ENCODE measurements at regions not wholly inside any gene's neighbourhood (a gene's known extent, or its start where the extent isn't known, plus 50 kb on each side); places are given as distances from the start of the nearest gene placed in this dataset.
A peak's percentile ranks its signal among the peaks of the same experiment; 100 is the strongest.
"Not testable (repeated sequence)": the region's sequence is repeated elsewhere in the genome, so short reads cannot be mapped to it uniquely, and the experiment has no call there.

DNA sequence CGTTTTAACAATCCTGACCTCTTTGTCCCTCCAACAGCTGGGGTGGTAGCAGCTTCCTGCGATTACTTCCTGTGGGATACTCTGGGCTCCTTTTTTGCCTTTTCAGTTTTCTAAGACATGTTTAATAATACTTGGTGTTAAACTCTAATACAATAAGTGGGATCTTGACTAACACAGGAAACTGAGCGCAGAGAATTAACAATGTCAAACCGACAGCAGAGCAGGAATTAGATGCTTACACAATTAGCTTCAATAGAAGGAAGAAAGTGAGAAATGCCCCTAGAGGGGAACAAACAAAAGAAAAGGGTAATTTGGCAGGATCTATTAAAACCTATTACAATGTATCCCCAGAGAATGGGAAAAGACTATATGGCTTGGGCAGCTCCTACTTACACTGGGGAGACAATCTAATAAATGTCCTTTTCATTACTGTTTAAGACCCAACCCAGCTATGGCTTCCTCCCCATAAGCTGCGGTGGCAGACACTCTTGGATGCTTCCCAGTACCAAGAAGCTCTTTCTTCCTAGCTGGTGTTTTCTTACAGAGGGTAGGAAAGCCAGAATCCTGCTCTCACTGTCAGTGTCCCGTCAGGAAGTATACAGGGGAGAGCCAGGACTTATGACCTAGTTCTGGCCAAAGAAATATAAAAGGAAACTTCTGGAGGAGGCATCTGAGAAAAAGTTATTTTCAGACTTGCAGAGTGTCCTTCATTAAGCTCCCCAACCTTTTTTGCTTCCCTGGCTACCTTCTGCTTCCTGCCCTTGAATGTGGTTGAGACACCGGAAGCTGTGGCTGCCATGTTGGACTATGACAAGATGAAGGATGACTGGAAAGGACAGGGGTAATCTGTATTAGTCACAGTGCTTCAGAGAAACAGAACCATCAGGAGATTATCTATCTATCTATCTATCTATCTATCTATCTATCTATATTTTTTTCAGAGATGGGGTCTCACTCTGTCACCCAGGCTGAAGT, 194.1 kb upstream of the KBTBD8 start:
- no peak for DNase-seq (ENCODE audit: low spot score)

DNA sequence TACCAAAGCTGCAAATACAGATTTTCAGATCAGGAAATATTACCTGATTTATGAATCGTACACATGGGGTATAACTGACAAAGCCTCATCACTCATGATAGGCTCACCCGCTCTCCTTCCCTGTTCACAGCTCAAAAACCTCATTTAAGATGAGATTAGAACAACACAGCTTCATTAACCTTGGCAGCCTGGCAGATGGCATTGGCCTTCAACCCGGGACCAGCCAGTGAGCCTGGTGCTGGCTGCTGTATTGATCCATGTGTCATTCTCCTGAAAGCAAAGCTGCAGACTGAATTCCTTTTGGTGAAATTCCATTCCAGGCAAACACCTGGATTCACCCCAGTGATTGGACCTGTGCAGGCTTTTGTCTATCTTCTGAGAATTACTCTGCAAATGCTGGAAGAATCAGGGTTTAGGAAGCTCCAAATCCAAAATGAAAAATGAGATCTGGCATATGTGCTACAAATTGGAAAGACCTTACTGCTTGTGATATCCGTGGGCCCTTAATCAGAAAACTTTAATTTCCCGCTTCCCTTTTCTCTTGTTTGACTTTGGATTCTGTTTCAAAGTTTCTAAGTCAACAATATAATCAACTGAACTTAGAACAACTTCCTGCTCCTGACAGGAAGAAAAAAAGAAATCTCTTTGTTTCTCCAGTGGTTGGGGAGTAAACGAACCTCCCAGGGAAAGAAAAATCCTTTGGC, 189.1 kb upstream of the KBTBD8 start:
- no peak for DNase-seq (ENCODE audit: low spot score)

DNA sequence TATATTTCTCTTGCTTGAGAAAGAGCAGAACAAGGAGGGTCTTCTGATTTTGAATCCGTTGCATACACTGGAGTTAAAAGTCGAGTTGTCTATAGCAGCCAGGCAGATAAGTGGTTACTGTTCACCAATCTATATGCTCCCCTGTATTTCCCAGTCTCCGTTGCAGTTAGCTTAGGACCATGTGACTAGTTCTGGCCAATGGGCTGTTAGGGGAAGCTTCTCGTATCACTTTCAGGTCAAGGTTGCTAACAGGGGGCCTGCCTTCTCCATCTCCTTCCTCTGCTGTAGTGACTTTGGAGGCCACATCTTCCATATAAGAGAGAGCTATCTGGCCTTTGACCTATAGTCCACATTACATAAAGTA, 188.5 kb upstream of the KBTBD8 start:
- no peak for DNase-seq (ENCODE audit: low spot score)

DNA sequence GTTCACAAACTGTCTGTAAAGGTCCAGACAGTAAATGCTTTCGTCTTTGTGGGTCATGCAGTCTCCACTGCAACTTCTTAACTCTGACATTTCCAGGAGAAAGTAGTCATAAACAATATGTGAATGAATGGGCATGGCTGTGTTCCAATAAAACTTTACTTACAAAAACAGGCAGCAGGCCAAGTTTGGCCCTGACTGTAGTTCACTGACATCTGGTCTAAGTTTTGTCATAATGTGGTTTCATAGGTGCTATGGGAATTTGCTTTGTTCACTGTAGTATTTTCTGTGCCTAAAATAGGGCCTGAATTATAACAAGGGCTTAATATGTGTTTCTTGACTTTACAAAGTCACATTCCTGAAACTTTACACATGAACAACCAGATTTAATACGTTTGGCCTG, 186.0 kb upstream of the KBTBD8 start:
- no peak for DNase-seq (ENCODE audit: low spot score)

DNA sequence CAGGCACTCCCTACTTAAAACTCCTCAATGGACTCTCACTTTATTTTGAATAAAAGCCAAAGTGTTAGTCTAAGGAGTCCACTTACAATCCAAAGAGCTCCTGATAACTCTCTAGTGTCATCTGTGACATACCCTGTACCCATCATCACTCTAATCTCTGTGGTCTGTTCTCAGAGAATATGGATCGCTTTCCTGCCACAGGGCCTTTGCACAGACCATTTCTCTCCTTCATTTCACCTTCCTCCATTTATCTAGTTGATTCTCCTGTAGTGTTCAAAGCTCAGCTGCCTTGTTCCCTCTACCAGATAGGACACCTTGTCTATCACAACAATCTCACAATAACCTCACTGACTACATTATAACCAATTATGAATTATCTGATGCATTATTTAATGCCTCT, 185.4 kb upstream of the KBTBD8 start:
- DNase-seq (ENCODE audit: low spot score), result no peak

DNA sequence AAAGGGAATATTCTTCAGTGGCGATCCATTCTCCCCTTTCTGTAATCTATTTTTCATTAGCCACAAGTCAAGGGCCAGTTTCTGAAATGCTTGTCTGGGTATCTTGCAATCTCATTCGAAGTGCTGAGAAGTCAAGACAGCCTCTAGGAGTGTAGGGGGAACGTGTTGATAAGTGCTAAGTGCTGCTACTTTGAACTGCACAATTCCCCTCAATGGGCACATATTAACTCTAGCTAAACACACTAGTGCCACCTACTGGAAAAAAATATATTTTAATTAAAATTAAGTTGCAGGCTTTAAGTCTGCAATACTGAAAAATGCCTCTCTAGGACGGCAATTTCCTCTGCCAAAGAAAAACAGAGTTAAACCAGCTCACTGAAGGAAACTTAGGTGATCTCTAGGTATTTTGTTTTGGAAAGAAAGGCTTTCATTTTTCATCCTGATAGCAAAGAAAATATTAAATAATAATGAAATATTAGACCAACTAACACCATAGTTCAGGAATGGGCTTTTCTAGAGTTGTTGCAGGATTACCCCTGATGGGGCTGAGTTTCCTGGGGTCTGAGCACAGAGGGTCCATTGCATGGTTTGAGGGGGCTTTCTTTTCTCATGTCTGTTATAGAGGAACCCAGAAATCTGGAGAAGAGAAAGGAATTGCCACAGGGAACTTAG, 181.9 kb upstream of the KBTBD8 start:
- DNase-seq (ENCODE audit: low spot score), result peak; percentile 24

DNA sequence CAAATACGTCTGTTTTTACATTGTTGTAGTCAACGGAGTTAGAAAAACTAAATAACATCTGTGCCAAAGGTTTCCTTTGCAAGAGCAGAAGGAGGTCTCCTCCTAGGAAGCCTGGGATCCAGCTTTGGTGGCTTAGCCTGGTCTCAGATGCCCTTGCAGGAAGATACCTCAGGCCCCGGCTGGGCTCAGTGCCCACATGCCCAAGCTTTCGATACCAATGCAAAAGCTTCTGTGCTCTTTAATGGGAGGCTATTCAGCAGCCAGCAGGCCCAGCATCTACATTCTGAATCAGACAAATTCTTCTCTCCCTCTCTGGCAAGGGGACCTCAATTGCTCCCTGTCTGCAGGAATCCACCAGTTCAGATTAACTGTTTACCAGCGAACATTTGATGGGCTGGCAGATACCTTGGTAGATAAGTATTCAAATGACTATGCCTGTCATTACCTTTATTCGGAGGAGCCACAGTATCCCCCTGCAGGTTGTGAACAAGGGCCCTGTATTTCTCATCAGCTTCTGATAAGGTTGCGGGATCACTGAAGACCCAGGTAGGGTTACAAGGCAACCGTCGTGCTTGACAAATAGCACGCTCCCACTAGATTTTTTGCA, 180.1 kb upstream of the KBTBD8 start:
- no peak for DNase-seq (ENCODE audit: low spot score)

DNA sequence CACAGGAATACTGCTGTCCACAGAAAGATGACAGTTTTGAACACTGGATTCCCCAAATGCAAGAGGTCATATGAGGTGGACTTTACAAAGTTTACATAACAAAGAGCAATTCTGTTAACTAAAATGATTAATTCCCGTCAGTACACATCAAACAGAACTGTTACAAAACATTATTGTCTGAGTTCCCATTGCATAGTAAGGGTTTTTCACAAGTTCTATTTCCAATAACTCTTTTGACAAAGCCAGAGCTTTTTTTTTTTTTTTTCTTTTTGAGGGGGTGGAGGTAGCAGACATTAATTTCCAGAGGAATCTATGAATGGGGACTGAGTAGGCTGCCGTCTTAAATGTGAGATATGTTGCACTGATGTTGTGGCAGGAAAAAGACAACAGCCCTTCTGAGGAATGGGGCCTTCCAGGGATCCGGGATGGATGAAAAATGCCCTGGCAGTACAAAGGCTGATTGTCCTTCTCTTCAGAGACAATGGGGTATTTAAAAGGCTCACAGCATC, 178.1 kb upstream of the KBTBD8 start:
- no peak for DNase-seq (ENCODE audit: low spot score)

DNA sequence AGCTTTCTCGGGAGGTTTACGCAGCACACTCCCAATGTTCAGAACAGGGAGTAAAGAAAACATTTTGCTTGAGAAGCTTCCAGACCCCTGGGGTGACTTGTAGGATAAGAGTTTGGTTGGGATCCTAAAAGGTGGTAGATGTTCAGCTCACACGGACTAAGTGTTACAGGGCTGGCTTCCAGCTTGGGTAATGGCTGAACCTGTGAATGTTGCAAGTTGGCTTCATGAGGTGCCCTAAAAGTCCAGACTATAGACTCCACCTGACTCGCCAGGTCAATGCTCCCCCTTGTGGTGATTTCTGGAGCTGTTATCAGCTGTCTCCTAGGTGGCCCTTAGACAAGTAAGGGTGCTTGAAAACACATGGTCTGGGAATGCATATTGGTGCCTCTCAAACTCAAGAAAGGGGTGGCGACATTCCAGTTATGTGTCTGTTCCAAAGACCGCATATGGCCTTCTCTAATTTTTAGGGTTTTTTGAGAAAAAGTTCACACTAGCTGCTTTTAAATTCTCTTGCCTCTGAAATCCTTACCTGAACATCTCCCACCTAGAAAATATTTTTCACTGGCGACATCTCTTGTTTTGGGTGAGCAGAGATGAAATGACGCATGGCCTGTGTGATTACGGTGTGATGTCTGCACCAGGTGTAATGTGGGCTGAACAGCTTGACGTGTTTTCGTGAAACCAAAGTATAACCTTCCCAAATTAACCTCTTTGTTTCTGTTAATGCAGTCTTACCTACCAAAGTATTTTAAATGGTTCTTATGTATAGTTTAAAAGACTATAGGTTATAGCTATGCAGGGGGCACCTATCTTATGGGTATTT, 175.7 kb upstream of the KBTBD8 start:
- peak; percentile 35 for DNase-seq (ENCODE audit: low spot score)

DNA sequence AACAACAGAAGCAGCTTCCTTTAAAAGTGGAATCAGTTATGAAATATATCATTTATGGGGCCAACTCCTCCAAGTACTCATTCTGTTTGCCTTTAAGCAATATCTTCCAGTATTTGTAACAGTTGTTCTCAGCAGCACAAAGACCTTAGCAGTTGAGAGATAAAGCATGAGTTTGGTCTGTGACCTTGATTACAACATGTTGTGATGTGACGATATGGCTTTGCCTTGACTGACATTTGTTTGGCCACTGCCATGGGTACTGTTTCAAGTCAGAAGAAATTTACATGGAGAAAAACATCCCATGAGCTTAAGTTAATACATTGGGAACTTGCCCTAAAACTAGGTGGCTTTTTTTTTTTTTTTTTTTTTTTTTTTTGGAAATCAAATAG, 175.1 kb upstream of the KBTBD8 start:
- no peak for DNase-seq (ENCODE audit: low spot score)

DNA sequence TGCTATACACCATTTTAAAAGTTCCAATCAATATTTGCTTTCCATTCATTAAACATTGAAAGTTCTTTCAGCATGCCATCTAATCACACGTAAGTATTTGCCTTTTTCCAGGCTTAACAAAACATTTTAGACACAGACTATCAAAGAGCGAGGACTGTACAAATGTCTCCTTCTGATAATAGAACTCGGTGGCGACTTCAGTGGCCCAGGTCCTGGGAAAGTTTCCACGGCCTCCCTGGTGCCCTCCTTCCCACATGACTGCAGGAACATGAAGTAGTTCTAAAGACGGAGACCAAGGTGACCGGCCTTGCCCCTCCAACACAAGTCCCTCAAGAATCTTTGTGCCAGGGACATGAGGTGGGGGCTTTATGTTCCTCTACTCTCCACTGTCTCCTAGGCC, 174.6 kb upstream of the KBTBD8 start:
- no peak for DNase-seq (ENCODE audit: low spot score)

DNA sequence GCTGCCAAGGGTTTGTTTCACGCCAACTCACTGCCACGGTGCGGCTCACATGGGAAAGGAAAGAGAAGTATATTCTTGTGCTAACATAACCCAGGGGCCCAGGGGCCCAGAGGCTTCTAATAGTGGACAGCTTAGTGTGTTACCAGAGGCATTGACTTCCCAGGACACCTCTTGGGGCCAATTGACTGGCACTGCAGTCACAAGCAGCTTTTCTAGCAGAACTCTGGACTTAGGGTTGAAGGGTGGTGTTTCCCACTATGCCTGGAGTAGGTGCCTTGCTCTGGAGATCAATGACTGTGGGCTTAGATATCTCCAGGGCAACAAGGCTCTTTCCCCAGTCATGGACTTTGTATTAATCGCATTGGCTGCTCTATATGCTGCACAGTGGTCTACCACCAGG, 172.7 kb upstream of the KBTBD8 start:
- no peak for DNase-seq (ENCODE audit: low spot score)

DNA sequence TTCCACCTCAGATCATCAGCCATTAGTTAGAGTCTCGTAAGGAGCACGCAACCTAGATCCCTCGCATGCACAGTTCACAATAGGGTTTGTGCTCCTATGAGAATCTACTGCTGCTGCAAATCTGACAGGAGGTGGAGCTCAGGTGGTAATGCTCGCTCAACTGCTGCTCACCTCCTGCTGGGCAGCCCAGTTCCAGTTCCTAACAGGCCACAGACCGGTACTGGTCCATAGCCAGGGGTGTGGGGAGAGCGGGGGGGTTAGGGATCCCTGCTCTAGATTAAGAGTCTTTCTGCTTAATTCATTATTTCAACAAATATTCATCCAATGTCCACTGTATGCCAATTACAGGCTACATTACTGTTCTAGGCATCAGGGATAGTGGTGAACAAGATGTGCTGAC, 170.4 kb upstream of the KBTBD8 start:
- DNase-seq (ENCODE audit: low spot score), result no peak

DNA sequence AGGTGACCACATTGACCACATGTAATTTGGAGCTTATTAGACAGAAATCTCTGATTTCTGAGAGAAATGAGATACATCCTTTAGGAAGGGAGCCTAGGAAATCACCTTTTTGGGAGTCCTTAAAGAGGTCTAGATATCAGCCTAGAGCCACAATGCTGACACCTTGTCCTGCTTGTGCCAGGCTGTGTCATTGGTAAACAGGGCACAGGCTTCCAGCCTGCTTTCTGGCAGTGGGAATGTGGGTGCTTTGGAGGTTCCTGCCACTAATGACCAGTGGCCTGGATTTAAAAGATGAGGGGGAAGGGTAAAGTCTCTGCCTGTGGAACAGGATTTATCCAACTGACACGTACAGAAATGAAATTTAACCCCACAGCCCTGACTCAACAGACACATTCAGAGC, 169.8 kb upstream of the KBTBD8 start:
- DNase-seq (ENCODE audit: low spot score), result no peak

DNA sequence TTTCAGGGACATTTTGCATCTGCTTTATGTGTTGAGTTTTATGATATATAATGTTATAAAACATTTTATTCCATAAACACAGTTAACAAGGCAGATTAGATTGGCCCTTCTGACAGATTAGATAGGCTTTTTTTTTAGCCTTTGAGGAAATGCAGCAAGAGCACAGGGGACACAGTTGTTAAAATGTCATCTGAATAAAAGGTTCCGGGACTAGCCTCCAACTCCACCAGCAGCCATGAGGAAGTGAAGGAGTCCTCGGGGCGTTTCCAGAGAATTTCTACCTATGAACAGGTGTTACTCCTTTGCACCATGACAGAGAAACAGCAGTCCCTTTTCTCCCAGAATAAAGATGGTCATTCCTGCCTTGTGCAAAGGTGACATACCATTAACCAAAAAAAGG, 167.8 kb upstream of the KBTBD8 start:
- no peak for DNase-seq (ENCODE audit: low spot score)

DNA sequence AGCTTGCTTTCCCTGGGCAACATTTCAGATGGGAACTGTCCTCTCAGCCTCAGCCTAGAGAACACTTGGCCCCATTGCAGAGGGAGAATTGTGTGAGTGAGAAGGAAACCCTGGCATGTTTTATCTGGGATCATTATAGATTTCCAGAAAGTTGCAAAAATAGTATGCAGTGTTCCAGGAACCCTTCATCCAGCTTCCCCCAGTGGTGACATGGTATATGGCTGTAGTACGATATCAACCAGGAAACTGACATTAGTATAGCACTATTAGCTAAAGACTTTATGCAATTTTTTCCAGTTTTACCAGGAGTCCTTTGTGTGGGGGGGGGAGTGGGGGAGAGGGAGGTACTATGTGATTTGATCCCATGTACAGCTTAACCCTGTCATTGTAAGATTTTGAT, 166.2 kb upstream of the KBTBD8 start:
- no peak for DNase-seq (ENCODE audit: low spot score)

DNA sequence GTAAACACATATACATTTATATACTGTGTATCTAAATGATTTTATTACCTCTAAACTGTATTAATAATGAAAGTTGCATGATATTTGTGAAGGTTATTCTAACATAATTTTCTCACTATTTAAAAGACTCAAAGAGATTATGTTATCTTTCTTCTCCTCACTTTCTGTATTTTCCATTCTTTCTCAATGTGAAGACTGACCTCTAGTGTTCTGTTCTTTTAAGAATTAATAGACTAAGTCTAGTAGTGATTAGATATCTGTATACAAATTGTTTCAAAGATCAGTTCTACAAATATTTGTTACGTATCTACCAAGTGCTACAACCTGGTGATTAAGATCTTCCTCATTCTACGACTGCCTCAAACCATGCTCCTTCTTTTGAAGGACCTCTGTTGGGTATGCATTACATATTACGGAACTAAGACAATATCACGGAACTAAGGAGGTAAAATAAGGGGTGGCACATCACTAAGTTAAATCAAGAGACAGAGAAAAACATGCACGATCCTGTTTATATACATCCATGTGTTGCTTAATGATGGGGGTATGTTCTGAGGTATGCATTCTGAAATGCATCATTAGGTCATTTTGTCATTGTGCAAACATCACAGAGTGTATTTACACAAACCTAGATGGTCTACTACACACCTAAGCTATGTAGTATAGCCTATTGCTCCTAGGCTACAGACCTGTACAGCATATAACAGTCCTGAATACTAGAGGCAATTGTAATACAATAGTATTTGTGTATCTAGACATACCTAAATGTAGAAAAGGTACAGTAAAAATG, 161.5 kb upstream of the KBTBD8 start:
- no peak for DNase-seq (ENCODE audit: low spot score)

DNA sequence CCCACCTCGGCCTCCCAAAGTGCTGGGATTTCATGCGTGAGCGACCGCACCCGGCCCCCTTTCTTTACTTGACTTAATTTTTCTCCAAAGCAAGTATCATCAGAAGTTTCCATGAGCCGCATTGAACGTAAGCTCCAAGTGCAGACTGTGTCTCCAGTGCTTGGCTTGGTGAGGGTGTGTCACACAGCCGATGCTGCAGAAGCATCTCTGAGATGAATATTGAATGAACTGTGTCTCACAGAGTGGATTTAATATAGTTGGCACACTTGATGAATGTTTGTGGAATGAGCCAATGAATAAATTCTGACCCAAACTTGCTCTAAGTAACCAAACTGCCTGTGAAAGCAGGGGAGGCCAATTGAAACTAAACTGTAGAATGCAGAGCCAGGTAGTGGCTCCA, 159.4 kb upstream of the KBTBD8 start:
- DNase-seq (ENCODE audit: low spot score), result no peak

DNA sequence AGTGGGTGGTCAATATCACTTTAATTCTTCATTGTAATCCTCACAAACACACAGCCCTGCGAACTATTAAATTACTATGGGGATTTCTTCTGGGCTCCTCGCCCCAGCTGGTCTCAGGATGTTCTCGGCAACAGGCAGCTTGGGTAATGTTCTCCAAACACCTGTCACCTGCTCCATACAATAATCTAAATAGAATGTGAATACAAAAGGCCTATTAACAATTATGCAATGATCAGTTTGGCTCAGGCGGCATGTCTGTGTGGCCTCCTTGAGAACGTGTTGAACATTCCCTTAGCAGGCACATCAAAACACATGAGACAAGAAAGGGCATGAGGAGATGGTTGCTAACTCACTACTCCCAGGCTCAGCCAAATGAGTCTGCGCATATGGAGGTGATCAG, 158.6 kb upstream of the KBTBD8 start:
- DNase-seq (ENCODE audit: low spot score), result no peak

DNA sequence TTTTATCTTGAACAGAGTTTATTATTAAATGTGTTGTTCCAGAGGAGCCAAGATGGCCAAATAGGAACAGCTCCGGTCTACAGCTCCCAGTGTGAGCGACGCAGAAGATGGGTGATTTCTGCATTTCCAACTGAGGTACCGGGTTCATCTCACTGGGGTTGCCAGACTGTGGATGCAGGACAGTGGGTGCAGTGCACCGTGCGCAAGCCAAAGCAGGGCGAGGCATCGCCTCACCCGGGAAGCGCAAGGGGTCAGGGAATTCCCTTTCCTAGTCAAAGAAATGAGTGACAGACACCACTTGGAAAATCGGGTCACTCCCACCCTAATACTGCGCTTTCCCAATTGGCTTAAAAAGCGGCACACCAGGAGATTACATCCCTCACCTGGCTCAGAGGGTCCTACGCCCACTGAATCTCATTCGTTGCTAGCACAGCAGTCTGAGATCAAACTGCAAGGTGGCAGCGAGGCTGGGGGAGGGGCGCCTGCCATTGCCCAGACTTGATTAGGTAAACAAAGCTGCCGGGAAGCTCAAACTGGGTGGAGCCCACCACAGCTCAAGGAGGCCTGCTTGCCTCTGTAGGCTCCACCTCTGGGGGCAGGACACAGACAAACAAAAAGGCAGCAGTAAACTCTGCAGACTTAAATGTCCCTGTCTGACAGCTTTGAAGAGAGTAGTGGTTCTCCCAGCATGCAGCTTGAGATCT, 155.2 kb upstream of the KBTBD8 start:
- DNase-seq (ENCODE audit: low spot score), result not testable (repeated sequence)
